HT1080 (cell line): ENCODE measurements at regions not wholly inside any gene's neighbourhood (a gene's known extent, or its start where the extent isn't known, plus 50 kb on each side); places are given as distances from the start of the nearest gene placed in this dataset.

ENCODE experiments used
- DNase-seq: peaks from one replicate; pipeline ENCODE4 v3.0.0-alpha.2; 2015; ENCODE audit warnings: low read depth

DNA sequence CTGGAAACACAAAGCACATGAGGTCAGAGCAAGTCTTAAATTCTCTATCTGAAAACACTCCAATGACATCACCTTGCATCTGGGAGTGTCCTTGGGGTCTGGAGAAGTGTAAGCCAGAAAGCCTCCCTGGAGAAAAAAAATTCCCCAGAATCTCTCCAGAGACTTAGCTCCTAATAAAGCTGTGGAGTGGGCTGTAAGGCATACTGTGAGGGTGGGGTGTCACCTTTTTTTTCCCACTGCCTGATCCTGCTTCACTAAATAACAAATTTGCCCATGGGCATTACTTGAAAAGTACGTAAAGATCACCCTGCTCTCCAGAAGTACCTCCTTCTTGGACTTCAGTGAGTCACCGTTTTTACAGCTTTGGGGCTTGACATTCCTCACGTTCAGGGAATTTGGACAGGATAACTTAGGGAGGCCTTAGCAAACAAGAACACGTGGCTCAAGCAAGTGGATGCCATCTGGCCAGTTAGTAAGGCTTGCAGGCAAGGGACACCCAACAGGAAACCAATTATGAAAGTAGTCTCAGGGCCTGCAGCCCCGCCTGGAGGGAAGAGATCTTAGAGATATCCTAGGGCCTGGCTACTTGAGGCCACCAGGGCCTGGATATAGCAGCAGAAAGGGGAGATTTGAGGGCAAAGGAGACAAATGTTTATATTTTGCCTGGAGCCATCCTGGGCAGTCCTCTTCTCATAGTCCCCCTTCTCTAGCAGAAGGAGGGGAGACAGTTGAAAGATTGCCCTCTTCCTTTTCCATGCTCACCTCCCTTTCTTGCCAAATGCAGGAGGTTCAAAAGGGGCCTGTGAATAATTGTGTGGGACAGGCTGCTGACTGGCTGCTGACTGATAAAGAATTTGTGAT is 60.1 kb upstream of the PLAC1 start:
- peak; percentile 95 for DNase-seq

DNA sequence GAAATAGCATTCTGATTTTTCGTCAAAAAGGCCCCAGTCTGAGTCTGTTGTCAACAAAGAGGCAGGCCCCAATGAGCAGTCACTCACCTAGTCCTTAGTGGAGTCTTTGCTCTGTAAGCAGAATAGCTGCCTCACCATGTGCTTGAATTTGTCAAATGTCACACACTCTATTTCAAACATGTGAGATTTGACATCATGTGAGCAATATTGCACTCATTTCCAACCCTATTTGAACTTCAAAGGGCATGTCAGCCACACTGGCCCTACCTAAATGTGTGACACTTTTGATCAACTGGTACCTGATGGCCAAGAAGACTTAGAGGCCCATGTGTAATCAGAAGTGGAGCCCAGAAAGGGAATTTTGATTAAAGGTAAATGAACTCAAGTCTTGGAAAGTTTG is 59.4 kb upstream of the PLAC1 start:
- no peak for DNase-seq

DNA sequence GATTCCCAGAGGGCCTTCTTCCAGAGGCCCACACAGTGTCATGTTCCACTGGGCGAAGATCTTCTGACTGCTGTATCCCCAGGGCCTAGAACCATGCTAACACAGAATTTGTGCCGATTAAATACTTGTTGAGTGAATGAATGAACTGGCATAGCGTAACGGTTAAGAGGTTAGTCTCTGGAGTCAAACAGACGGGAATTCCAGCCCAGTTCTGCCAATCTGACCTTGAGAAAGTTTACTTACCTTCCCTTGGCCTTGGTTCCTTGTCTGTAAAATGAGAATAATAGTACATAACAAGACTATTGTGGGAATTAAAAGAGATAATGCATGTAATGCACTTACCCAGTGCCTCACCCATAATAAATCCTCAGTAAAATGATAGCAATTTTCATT is 58.3 kb upstream of the PLAC1 start:
- DNase-seq: no peak

DNA sequence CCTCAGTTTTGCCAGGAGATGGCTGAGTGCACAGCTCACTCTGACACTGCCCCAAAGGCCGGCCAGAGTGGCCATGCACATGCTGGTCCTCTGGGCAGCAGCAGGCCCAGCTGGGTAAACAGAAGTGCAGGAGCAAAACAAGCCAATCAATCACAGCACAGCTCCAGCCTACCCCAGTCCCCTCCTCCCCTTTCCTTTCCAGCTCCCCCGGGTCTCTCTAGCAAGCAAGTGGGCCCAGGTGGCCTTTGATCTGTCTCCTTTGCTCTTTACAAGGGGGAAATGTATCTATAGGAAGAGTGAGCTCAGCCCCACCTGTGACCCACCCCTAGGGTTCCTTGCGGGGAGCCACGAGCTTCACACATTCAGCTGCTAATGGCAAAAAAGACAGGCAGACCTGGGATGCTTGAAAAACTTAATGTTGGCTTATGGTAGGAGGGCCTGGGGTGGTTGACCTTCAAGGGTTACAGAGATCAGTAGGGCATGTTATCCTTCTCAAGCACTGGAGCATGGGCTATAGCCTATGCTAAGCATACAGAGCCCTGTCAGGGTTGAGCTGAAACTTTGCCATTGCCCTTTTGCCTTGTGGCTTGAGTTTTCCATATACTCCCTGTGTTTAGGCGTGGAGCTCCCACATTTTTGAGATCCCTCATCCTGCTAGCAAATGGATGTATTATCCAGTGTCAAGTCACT is 57.8 kb upstream of the PLAC1 start:
- no peak for DNase-seq

DNA sequence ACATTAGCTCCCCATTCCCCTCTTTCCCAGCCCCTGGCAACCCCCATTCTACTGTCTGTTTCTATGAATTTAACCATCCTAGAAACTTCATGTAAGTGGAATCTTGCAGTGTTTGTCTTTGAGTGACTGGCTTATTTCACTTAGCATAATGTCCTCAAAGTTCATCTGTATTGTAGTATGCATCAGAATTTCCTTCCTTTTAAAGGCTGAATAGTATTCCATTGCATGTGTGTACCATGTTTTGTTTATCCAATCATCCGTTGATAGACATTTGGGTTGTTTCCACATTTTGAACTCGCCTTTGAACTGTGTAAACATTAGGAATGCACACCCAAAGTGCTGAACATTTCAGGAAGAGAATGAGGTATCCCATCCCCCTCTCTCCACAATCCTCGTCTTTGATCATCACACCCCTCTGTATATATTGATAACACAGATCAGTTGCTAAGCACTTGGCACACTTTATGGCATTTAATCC is 56.4 kb upstream of the PLAC1 start:
- DNase-seq: no peak

DNA sequence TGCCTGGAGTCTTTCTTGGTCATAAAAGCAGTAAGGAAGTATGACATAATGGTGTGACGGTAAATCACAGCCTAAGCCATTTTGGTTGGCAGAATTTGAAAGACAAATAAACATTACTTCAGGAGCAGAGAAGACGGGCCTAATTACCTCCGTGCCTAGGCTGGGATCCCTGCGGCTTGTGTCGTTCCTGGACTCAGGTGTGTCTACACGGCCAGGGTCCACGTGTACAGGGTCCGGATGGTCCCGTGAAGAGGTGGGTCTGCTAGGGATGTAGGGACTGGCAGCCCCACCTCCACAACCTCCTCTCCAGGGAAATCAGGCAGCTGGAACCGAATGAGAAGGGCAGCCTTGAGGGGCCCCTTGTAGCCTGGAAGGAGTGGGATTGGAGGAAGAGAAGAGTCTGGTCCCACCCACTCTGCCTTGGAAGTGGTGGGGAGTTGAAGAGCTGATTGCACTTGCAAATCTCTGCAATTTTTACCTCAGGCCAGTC is 55.4 kb upstream of the PLAC1 start:
- no peak for DNase-seq

DNA sequence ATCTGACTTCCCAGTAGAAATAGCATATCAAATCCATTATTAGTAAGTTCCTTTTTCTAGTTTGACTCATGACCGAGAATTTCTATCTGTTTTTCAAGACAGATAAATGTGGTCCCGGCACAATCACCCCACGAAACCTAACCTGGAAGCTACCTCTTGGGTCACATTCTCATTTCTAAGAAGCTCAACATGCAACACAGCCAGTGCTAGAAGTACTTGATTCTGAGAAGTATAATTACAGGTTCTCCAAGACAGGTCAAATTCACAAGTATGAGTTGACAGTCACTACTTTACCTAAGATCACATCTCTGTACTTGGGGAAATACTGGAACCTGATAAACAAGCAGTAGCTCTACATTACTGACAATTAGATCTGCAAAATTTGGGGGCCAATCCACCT is 54.0 kb upstream of the PLAC1 start:
- DNase-seq: no peak

DNA sequence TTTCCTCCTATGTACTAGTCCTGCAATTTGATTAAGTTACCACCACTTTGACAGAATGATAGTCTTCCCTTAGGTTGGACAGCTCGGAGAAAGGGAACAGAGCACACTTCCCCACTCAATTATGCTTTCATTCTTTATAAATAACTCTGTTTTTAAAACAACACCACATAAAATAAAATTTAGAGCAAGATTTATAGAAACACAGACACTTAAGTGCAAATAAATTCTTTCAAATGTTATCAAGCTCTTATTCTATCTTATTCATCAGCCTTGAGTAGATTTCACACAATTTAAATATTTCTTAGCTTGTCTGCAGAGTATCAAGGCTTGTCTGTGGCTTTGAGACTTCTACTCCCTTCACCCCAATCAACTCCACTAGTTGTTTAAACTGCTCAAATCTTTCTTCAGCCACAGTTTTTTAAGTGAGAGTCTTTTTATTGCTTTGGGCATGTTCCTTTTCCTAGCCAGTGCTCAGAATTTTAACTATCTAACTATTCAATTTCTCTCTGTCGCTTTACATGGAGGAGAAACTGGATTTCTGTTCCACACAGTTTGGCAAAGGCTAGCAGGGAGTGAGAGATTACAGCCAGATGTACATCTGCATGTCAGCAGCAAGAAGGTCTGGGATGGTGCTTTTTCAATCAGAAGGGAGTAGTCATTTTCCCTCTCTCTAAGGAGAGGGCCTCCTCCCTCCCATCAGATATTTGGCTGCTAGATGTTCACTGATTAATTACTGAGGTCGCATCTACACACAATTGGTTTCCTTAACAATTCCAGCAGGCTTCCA is 53.1 kb upstream of the PLAC1 start:
- DNase-seq: no peak
